Ecto neural progenitor cell (in vitro differentiated cells): ENCODE measurements at regions not wholly inside any gene's neighbourhood (a gene's known extent, or its start where the extent isn't known, plus 50 kb on each side); places are given as distances from the start of the nearest gene placed in this dataset.
A peak's percentile ranks its signal among the peaks of the same experiment; 100 is the strongest.

Experiments used
- DNase-seq: peaks from one replicate; pipeline ENCODE4 v3.0.0-alpha.2; 2018; ENCODE audit warnings: low spot score

DNA sequence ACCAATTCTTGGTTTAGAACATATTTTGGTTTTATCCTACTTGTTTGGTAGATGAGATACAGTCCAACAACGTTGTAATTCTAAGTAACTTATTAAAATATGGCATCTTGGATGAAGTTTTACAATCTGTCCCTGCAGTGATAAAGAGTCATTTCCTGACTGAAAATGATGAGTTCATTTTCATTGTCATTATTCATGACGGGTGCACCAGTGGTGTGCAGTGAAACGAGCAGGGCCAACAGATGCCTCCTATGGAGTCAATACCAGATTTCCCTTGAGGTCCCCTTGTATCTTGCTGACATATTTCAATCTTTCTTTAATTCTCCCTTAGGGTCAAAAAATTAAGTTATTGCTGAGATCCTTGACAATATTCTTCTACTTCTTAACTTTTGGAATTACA, 438.5 kb downstream of the LRIG3 start:
- no peak for DNase-seq

DNA sequence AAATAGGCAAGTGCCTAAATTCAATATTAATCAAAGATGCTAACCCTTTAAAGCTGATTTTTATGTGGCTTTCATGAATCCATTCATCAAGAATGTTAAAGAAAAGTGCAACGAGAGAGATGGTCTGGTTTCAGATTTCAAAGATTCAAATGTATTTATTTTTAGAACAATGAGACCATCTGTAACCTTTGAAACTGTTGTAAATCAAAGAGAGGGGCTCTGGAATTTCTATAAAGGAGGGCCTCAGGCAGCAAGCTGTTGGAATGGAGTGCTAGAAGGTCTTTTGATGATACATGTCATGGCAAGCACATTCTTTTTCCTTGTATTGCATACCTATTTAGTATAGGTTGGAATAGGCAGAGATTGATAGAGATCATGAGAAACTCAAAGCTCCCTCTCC, 433.0 kb downstream of the LRIG3 start:
- DNase-seq: no peak

GRCh38 chr12:58487678-58488161, 432.6 kb downstream of the LRIG3 start:
- no peak for DNase-seq

- DNase-seq: no peak
Measured at GRCh38 chr12:58489394-58489793, 430.9 kb downstream of the LRIG3 start.

- DNase-seq: no peak
Measured at GRCh38 chr12:58491306-58491705, 429.0 kb downstream of the LRIG3 start.

- no peak for DNase-seq
Measured at GRCh38 chr12:58496411-58497190, 423.7 kb downstream of the LRIG3 start.

DNA sequence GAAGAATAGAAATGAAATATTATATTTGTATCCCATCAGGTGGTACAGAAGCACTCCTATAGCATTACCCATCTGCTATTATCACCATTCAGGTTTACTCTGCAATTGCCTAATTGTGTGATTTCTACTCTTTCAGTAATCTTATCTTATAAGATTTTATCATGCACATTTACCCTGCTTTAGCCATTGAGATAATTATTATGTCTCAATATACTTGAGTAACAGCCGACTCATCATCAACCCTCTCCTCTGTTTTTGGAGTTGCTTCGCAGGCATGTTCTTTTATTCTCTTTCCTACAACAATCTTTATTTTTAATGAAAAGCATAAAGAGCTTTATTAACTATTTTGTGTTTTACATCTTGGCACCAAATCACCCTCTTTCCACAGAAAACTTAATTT, 419.9 kb downstream of the LRIG3 start:
- DNase-seq: no peak

DNA sequence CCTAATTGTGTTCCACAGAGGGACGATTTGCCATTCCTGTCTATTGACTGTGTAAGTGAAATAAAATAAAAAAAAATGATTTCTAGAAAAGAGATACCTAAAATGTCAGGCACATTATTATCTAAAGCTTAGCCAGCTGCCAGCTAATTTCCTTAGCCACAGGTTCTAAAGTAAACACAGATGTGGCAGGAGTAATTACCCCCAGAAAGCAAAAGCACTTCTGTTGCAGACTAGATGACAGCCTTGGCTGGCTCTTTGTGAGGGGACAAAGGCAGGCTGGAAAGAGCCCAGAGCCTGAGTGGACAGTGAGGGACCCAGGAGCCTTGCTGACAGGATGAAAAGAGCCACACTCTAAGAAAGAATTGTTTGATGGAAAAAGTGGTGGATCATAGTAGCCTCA, 418.1 kb downstream of the LRIG3 start:
- DNase-seq: peak; percentile 62

DNA sequence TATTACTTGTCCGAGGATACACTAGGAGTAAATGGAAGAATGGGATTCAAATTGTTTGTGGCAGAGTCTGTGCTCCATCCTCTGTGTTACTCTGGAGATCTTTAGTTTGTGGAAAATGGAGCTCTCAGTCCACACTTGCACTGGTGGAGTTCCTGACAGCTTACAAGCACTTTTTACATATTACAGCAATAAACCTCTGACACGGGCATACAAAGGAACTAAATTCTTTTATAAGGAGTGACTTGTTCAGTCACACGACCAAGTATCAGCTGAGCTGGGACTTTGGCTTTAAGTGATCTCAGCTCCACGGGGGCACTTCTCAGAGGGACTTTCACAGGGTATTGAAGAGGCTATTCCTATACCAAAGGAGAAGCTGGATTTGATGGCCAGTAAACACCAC, 417.5 kb downstream of the LRIG3 start:
- DNase-seq: no peak

DNA sequence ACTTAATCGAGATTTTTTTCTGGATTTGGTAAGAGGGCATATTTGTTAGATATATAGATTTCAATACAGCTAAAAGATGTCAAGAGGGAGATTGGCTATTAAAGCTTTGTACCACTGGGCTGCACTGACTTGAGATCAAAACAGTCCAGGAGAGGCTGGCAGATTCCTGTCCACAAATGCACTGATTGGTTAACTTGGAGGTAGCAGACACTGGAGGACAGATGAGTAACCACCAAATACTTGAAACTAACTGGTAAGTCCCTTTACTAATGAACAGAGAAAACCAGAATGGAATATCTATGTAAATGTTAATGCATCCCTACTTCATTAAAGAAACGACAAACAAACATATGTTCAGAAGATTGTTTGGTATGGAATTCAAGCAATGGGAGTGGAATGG, 416.6 kb downstream of the LRIG3 start:
- no peak for DNase-seq

GRCh38 chr12:58504143-58504938, 416.0 kb downstream of the LRIG3 start:
- no peak for DNase-seq

DNA sequence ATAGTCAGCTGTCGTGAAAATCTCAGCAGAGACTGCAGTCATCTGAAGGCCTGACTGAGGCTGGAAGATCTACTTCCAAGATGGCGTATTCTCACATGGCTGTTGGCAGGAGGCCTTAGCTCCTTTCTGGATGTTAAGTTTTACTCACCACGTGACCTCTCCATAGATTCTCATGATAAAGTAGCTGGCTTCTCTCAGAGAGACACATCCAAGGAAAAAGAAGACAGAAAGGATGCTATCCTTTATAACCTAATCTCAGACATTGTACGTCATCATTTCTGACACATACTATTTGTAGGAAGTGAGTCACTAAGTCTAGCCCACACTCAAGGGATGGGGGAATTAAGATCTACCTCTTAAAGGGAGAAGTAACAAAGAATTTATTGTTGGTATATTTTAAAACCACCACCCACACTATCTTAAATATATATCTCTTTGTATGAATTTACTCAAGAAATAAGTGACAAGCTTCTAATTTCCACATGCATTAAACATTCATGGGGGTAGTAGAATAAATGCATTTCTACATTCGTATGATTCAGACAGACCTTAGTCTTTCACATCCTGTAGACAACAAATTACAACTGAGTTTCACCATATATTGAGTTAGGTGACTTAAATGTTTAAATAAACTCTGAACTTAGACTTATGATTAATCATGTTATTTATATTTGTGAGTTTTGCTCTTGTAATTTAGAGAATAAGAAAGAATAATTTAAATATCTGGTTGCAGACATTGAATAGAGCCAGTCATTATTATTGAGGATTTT, 411.0 kb downstream of the LRIG3 start:
- no peak for DNase-seq

DNA sequence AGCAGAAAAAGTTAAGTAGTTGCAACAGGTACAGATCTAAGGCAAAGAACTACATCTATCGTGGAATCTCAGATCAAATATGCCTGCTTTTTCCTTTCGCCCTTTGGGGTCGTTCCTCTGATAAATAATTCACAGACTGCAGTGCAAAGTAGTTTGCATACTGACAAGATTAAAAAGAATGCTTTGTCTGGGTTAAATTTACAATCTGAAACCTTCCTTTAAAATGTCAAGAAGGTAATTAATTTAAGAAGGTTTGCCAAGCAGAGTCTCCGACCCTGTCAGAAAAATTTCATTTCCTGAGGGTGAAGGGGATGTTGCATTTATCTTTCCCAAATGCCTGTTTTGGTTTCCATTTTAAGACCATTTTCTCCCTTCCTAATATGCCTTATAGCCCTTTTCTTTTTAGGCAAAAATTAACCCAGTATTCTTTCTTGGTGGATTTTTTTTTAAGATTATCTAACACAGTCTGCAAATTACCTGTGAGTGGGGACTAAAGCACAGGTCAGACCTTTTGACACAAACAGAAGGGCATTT, 406.9 kb downstream of the LRIG3 start:
- DNase-seq: no peak

- DNase-seq: no peak
Measured at GRCh38 chr12:58513852-58514251, 406.5 kb downstream of the LRIG3 start.

DNA sequence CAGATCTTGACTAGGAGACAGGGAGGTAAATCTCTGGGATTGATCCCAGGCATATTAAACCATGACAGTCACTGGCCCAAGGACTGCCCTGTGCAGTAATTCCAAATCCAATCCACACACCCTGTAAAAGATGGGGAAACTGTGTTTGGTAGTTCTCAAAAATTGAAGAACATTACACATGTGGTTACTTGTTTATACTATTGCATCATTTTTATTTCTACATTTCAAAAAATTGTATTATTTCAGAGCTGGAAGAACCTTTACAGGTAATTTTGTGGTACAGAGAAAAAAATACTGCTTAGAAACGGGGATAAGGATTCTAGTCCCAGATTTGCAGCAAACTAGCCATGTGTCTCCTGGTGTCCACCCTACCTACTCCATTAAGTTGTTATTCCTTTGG, 400.5 kb downstream of the LRIG3 start:
- no peak for DNase-seq

DNA sequence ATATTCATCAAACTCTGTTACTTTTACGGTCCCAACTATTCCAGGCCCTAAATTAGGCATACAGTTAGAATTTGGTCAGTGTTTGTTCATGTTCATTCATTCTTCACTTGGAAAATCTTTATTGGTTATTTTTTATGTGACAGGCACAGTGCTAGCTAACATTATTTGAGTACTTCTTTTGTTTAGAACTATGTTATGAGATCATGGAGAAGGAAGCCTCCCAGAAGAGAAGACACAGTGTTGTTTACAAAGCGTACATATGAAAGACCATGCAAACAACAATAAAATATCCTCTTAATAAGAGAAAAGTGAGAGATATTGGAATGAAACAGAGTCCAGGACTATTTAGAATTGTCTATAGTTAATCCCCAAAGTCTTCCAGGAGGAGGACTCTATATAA, 399.2 kb downstream of the LRIG3 start:
- DNase-seq: no peak

DNA sequence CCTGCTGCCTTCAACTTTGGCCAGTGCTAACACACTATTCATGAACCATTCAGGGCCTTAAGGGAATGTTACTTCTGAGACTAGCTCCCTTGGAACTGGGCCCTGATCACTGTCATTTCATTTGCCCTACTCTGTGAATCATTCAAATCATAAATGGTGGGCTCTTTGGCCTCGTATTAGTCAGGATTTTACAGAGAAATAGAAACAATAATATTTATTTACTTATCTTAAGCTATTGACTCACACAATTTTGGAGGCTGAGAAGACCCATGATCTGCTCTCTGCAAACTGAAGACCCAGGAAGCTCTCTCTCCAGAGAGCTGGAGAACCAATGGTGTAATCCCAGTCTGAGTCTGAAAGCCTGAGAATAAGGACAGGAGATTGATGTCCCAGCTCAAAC, 398.5 kb downstream of the LRIG3 start:
- no peak for DNase-seq

DNA sequence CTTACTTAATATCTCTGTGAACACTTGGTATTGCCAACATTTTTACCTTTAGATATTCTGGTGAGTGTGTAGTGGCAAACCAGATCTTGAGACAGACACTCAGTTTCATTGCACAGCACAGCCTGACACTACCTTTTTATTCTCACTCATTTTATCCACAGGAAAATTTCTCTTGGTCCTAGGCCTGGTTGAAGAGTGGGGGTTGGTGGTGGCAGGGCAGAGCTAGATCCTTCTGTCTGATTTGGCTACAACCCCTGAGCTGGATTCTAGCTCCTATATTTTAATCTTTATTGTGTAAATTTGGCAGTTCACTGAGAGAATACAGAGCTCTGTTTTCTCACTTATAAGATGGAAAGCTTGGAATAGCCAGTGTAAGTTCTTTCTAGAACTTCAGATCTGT, 396.9 kb downstream of the LRIG3 start:
- no peak for DNase-seq

DNA sequence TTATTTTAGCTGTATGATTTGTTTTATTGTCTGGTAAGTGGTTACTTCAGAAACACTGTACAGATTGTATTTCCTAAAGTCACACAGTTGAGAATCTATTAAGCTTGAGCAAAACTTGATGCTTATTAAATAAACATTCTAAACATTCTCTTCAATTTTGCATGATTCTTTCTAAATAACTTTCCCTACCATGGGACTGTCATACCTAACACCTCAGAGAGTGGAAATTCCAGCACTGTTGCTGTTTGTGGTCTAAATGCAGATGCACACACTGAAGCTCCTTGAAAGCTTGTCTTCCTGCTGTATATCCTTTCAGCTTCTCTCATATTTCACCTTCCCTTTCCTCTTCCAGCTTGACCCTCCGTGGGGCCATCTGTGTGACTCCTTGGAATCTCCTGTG, 392.0 kb downstream of the LRIG3 start:
- no peak for DNase-seq

- DNase-seq: no peak
Measured at GRCh38 chr12:58529114-58529665, 391.1 kb downstream of the LRIG3 start.

- DNase-seq: no peak
Measured at GRCh38 chr12:58529897-58530741, 390.2 kb downstream of the LRIG3 start.
